ENCODE measurements at regions not wholly inside any gene's neighbourhood (a gene's known extent, or its start where the extent isn't known, plus 50 kb on each side); places are given as distances from the start of the nearest gene placed in this dataset.

GRCh38 chr7:13742126-13742525 lies 247.3 kb downstream of the ETV1 start:
- no peak overlapping the region for H3K27ac ChIP-seq (ENCODE audit: low read depth)
- ATAC-seq, result no peak; the same call in 2 of the 3 replicates
- H3K27ac Mint-ChIP-seq, result no peak overlapping the region

GRCh38 chr7:13742811-13743210 lies 246.7 kb downstream of the ETV1 start:
- Mint-ChIP-seq H3K27ac (no peak overlapping the region), H3K4me3 (no peak overlapping the region), H3K36me3 (ENCODE audit: low read depth) (no peaks in the 10 kb centered on the region), H3K9me3 (no peaks in the 10 kb centered on the region), H3K27me3 (ENCODE audit: insufficient read depth, low read depth, poor library complexity) (no peaks in the 10 kb centered on the region), H3K4me1 (peaks cover 20% of the 10 kb centered on the region)
- H3K27me3 ChIP-seq (ENCODE audit: insufficient read depth), result no peaks in the 10 kb centered on the region
- H3K4me2 ChIP-seq, result no peak overlapping the region
- H3K4me3 ChIP-seq, result no peak overlapping the region
- no peak overlapping the region for H2AFZ ChIP-seq
- no peaks in the 10 kb centered on the region for H3K9me2 ChIP-seq (ENCODE audit: insufficient read depth)
- peak; percentile 43 for ATAC-seq
- H3K27ac ChIP-seq (ENCODE audit: low read depth), result no peak overlapping the region
- no peaks in the 10 kb centered on the region for H3K36me3 ChIP-seq (ENCODE audit: insufficient read depth)
- TF ChIP-seq CTCF (conservative IDR thresholded peaks at IDR 0.05; ENCODE audit: low read depth in 2 of 2) (peak; percentile 67 to 76), JUNB (IDR thresholded peaks at IDR 0.05; ENCODE audit: unreplicated experiment) (no peak), POLR2AphosphoS5 (IDR thresholded peaks at IDR 0.05; ENCODE audit: low read depth) (no peak)
- H3F3A ChIP-seq (replicated peaks; ENCODE audit: low read depth), result no peaks in the 10 kb centered on the region
- H3K4me1 ChIP-seq (ENCODE audit: insufficient read depth), result peaks cover 27% of the 10 kb centered on the region
- peak; percentile 51 for DNase-seq (ENCODE audit: low spot score)
- no peaks in the 10 kb centered on the region for H4K20me1 ChIP-seq (replicated peaks; ENCODE audit: insufficient read depth)
- no peaks in the 10 kb centered on the region for H3K79me2 ChIP-seq (replicated peaks; ENCODE audit: insufficient read depth)

More at GRCh38 chr7:13742126-13742525, 247.3 kb downstream of the ETV1 start:
- Mint-ChIP-seq H3K9me3 (no peaks in the 10 kb centered on the region), H3K4me3 (no peak overlapping the region), H3K27me3 (ENCODE audit: insufficient read depth, low read depth, poor library complexity) (no peaks in the 10 kb centered on the region), H3K36me3 (ENCODE audit: low read depth) (no peaks in the 10 kb centered on the region), H3K4me1 (peaks cover 17% of the 10 kb centered on the region)
- no peaks in the 10 kb centered on the region for H3F3A ChIP-seq (replicated peaks; ENCODE audit: low read depth)
- no peaks in the 10 kb centered on the region for H3K79me2 ChIP-seq (replicated peaks; ENCODE audit: insufficient read depth)
- H2AFZ ChIP-seq, result no peak overlapping the region
- no peaks in the 10 kb centered on the region for H3K9me2 ChIP-seq (ENCODE audit: insufficient read depth)
- TF ChIP-seq JUNB (IDR thresholded peaks at IDR 0.05; ENCODE audit: unreplicated experiment), result no peak
- TF ChIP-seq POLR2AphosphoS5 (IDR thresholded peaks at IDR 0.05; ENCODE audit: low read depth), result no peak
- H3K36me3 ChIP-seq (ENCODE audit: insufficient read depth), result no peaks in the 10 kb centered on the region
- H3K4me3 ChIP-seq, result no peak overlapping the region
- DNase-seq (ENCODE audit: low spot score), result peak; percentile 25
- H4K20me1 ChIP-seq (replicated peaks; ENCODE audit: insufficient read depth), result no peaks in the 10 kb centered on the region
- peaks cover 21% of the 10 kb centered on the region for H3K4me1 ChIP-seq (ENCODE audit: insufficient read depth)
- no peak overlapping the region for H3K4me2 ChIP-seq
- no peaks in the 10 kb centered on the region for H3K27me3 ChIP-seq (ENCODE audit: insufficient read depth)

GRCh38 chr7:13743226-13743625 lies 246.2 kb downstream of the ETV1 start:
- no peak for DNase-seq (ENCODE audit: low spot score)
- no peaks in the 10 kb centered on the region for H3K79me2 ChIP-seq (replicated peaks; ENCODE audit: insufficient read depth)
- no peak overlapping the region for H3K4me3 ChIP-seq
- no peaks in the 10 kb centered on the region for H3K9me2 ChIP-seq (ENCODE audit: insufficient read depth)
- no peak overlapping the region for H3K27ac ChIP-seq (ENCODE audit: low read depth)
- Mint-ChIP-seq H3K36me3 (ENCODE audit: low read depth) (no peaks in the 10 kb centered on the region), H3K4me1 (peaks cover 25% of the 10 kb centered on the region), H3K27me3 (ENCODE audit: insufficient read depth, low read depth, poor library complexity) (no peaks in the 10 kb centered on the region), H3K4me3 (no peak overlapping the region), H3K27ac (peak overlapping the region; percentile 73; the same call in 1 of the 2 replicates), H3K9me3 (no peaks in the 10 kb centered on the region)
- no peaks in the 10 kb centered on the region for H3F3A ChIP-seq (replicated peaks; ENCODE audit: low read depth)
- H2AFZ ChIP-seq, result no peak overlapping the region
- no peak for ATAC-seq
- H3K4me2 ChIP-seq, result no peak overlapping the region; the same call in 1 of the 2 replicates
- no peaks in the 10 kb centered on the region for H3K36me3 ChIP-seq (ENCODE audit: insufficient read depth)
- no peaks in the 10 kb centered on the region for H4K20me1 ChIP-seq (replicated peaks; ENCODE audit: insufficient read depth)
- H3K27me3 ChIP-seq (ENCODE audit: insufficient read depth), result no peaks in the 10 kb centered on the region
- H3K4me1 ChIP-seq (ENCODE audit: insufficient read depth), result peaks cover 31% of the 10 kb centered on the region
- TF ChIP-seq REST (IDR thresholded peaks at IDR 0.05; ENCODE audit: unreplicated experiment) (no peak), EZH2phosphoT487 (IDR thresholded peaks at IDR 0.05; ENCODE audit: unreplicated experiment) (no peak), POLR2AphosphoS5 (IDR thresholded peaks at IDR 0.05; ENCODE audit: low read depth) (no peak), NANOG (IDR thresholded peaks at IDR 0.05; ENCODE audit: borderline replicate concordance) (no peak), ZNF331 (CRISPR knock-in tag; IDR thresholded peaks at IDR 0.05; ENCODE audit: low read depth) (no peak), EZH2 (IDR thresholded peaks at IDR 0.05; ENCODE audit: low read depth, unreplicated experiment) (no peak), ZNF114 (CRISPR knock-in tag; IDR thresholded peaks at IDR 0.05) (no peak), CREB1 (CRISPR knock-in tag; IDR thresholded peaks at IDR 0.05; ENCODE audit: low read depth) (no peak), ETS1 (IDR thresholded peaks at IDR 0.05) (no peak), STAT1 (IDR thresholded peaks at IDR 0.05; ENCODE audit: unreplicated experiment) (no peak)

Data from GM23338 (cell line).